Spleen (tissue), 11 donors: ENCODE measurements at regions not wholly inside any gene's neighbourhood (a gene's known extent, or its start where the extent isn't known, plus 50 kb on each side); places are given as distances from the start of the nearest gene placed in this dataset.

ENCODE experiments used
- DNase-seq: peaks from one replicate; pipeline ENCODE4 v3.0.0-alpha.2; 2020
- H3K27ac ChIP-seq, 8 donors: fragments of 200-600 bp; sonication (generic) in 7 of 8; 1 replicate in 4 of 8; 2 replicates in 4 of 8; pipeline versions ENCODE4 v1.5.0 to v1.8.0; 2016 to 2021; ENCODE audit warnings: inconsistent platforms in 4 of 8, mild to moderate bottlenecking in 4 of 8, moderate library complexity in 1 of 8
- H3K27me3 ChIP-seq, 7 donors: fragments of 200-600 bp; sonication (generic) in 6 of 7; replicated peaks in 1 of 7; 1 replicate in 4 of 7; 2 replicates in 3 of 7; pipeline versions ENCODE4 v1.5.0 to v1.8.0; 2016 to 2021; ENCODE audit warnings: inconsistent platforms in 3 of 7, mild to moderate bottlenecking in 1 of 7
- H3K36me3 ChIP-seq, 6 donors: fragments of 200-600 bp; sonication (generic) in 5 of 6; 1 replicate in 4 of 6; 2 replicates in 2 of 6; pipeline versions ENCODE4 v1.5.0 to v1.8.0; 2016 to 2021; ENCODE audit warnings: inconsistent platforms in 2 of 6
- H3K4me1 ChIP-seq, 6 donors: fragments of 200-600 bp; sonication (generic) in 5 of 6; 1 replicate in 3 of 6; 2 replicates in 3 of 6; pipeline versions ENCODE4 v1.5.0 to v1.8.0; 2016 to 2021; ENCODE audit warnings: inconsistent platforms in 3 of 6
- H3K4me3 ChIP-seq, 8 donors: fragments of 200-600 bp; sonication (generic) in 7 of 8; 1 replicate in 4 of 8; 2 replicates in 4 of 8; pipeline versions ENCODE4 v1.5.0 to v1.8.0; 2016 to 2021; ENCODE audit warnings: inconsistent platforms in 4 of 8, mild to moderate bottlenecking in 4 of 8, moderate library complexity in 2 of 8
- H3K9me3 ChIP-seq, 8 donors: fragments of 200-600 bp; sonication (generic) in 7 of 8; 1 replicate in 4 of 8; 2 replicates in 4 of 8; pipeline versions ENCODE4 v1.5.0 to v1.8.0; 2016 to 2021; ENCODE audit warnings: inconsistent platforms in 4 of 8
- CTCF ChIP-seq, 11 experiments: fragments of 200-600 bp in 7 of 11; fragments of 450-650 bp in 4 of 11; sonication (generic) in 4 of 11; IDR thresholded peaks in 8 of 11; conservative IDR thresholded peaks in 3 of 11; 1 replicate in 7 of 11; 2 replicates in 4 of 11; pipeline versions ENCODE4 v1.4.0 to v1.8.0; 2016 to 2021; ENCODE audit warnings: antibody characterized with exemption in 11 of 11, inconsistent platforms in 4 of 11, mild to moderate bottlenecking in 1 of 11
- POLR2A ChIP-seq, 3 donors: fragments of 450-650 bp; IDR thresholded peaks; one replicate each; pipeline ENCODE4 v1.5.1; 2017; ENCODE audit warnings: antibody characterized with exemption in 3 of 3, mild to moderate bottlenecking in 1 of 3
- POLR2AphosphoS5 ChIP-seq, 3 donors: sonication (generic); formaldehyde crosslinking; IDR thresholded peaks; one replicate each; pipeline ENCODE4 v1.5.1; 2017; ENCODE audit warnings: antibody characterized with exemption in 3 of 3
- WGBS, 5 donors: extraction: QIAGEN DNeasy Blood & Tissue Kit in 3 of 5; methylation state at CpG; one replicate each; pipeline versions ENCODE4 v1.1.5 to v1.1.7; 2013 to 2018; 5-methylcytosine and 5-hydroxymethylcytosine counted together
- intact Hi-C: fragments of 100-400 bp; cut with DNase I; formaldehyde crosslinking; loops from one replicate; pipeline ENCODE4 v1.15.0; 2023; ENCODE audit warnings: low total_unique reads
- donor health status: healthy with polysubstance abuse.
- donor health status: DM: no; HTN: no; CAD: no; lungs with moderate emphysema.
- donor health status: DM: no; HTN: no; CAD: no.
- donor health status: Bipolar disorder and iron deficiency.
- donor health status: healthy.
- donor health status: DM: no; HTN: no; CAD: no.
- donor health status: DM: yes; HTN: yes; CAD: no.

GRCh38 chr6:163777716-163778115 is 363.2 kb downstream of the QKI start:
- H3K36me3 ChIP-seq = no peaks in the 10 kb centered on the region
- 68 to 86% (median 75%) methylated on average over 1 of the region's 1 CpG for whole genome bisulfite sequencing, 5 donors

GRCh38 chr6:163776906-163777686 is 362.6 kb downstream of the QKI start:
- TF ChIP-seq POLR2A (IDR thresholded peaks at IDR 0.05) = no peak
- TF ChIP-seq CTCF (IDR thresholded peaks at IDR 0.05 in 8 of 11, conservative IDR thresholded peaks at IDR 0.05 in 3 of 11) = no peak
- no peak for TF ChIP-seq POLR2AphosphoS5 (IDR thresholded peaks at IDR 0.05)
- 86 to 92% (median 88%) methylated on average over 10 of the region's 10 CpGs for WGBS, 5 donors
- intact Hi-C loops = no loop called here

More at GRCh38 chr6:163777716-163778115, 363.2 kb downstream of the QKI start:
- H3K27ac ChIP-seq = no peak overlapping the region
- intact Hi-C loops = no loop called here
- no peak overlapping the region for H3K4me3 ChIP-seq
- no peak for TF ChIP-seq POLR2AphosphoS5 (IDR thresholded peaks at IDR 0.05)
- no peak for TF ChIP-seq POLR2A (IDR thresholded peaks at IDR 0.05)
- TF ChIP-seq CTCF (IDR thresholded peaks at IDR 0.05 in 8 of 11, conservative IDR thresholded peaks at IDR 0.05 in 3 of 11) = no peak
- no peaks in the 10 kb centered on the region for H3K27me3 ChIP-seq
- H3K4me1 ChIP-seq = peaks cover 0 to 5% (median 3%) of the 10 kb centered on the region in 6 donors
- H3K9me3 ChIP-seq = no peaks in the 10 kb centered on the region
- no peak for DNase-seq

GRCh38 chr6:163776196-163776905 is 361.8 kb downstream of the QKI start:
- TF ChIP-seq POLR2AphosphoS5 (IDR thresholded peaks at IDR 0.05) (no peak), POLR2A (IDR thresholded peaks at IDR 0.05) (no peak), CTCF (IDR thresholded peaks at IDR 0.05 in 8 of 11, conservative IDR thresholded peaks at IDR 0.05 in 3 of 11) (no peak)
- Histone ChIP-seq H3K4me3 (no peak overlapping the region), H3K27ac (no peak overlapping the region), H3K36me3 (no peaks in the 10 kb centered on the region), H3K9me3 (no peaks in the 10 kb centered on the region), H3K27me3 (no peaks in the 10 kb centered on the region), H3K4me1 (no peaks in the 10 kb centered on the region)
- 76 to 91% (median 81%) methylated on average over 5 of the region's 5 CpGs for WGBS, 5 donors
- intact Hi-C loops = no loop called here
- DNase-seq = no peak

More at GRCh38 chr6:163776906-163777686, 362.6 kb downstream of the QKI start:
- H3K4me3 ChIP-seq = no peak overlapping the region
- no peak for DNase-seq
- no peaks in the 10 kb centered on the region for H3K27me3 ChIP-seq
- H3K36me3 ChIP-seq = no peaks in the 10 kb centered on the region
- no peak overlapping the region for H3K27ac ChIP-seq
- no peaks in the 10 kb centered on the region for H3K9me3 ChIP-seq
- no peaks in the 10 kb centered on the region for H3K4me1 ChIP-seq

GRCh38 chr6:163775313-163775712 is 360.8 kb downstream of the QKI start:
- intact Hi-C loops = no loop called here
- no peak overlapping the region for H3K4me3 ChIP-seq
- no peaks in the 10 kb centered on the region for H3K27me3 ChIP-seq
- no peak overlapping the region for H3K27ac ChIP-seq
- TF ChIP-seq POLR2A (IDR thresholded peaks at IDR 0.05) (no peak), CTCF (IDR thresholded peaks at IDR 0.05 in 8 of 11, conservative IDR thresholded peaks at IDR 0.05 in 3 of 11) (no peak), POLR2AphosphoS5 (IDR thresholded peaks at IDR 0.05) (no peak)
- no peaks in the 10 kb centered on the region for H3K4me1 ChIP-seq
- no peak for DNase-seq
- H3K9me3 ChIP-seq = no peaks in the 10 kb centered on the region
- H3K36me3 ChIP-seq = no peaks in the 10 kb centered on the region
- WGBS, 5 donors = 81 to 89% (median 84%) methylated on average over 3 of the region's 3 CpGs
